ENCODE measurements at regions not wholly inside any gene's neighbourhood (a gene's known extent, or its start where the extent isn't known, plus 50 kb on each side); places are given as distances from the start of the nearest gene placed in this dataset.

DNA sequence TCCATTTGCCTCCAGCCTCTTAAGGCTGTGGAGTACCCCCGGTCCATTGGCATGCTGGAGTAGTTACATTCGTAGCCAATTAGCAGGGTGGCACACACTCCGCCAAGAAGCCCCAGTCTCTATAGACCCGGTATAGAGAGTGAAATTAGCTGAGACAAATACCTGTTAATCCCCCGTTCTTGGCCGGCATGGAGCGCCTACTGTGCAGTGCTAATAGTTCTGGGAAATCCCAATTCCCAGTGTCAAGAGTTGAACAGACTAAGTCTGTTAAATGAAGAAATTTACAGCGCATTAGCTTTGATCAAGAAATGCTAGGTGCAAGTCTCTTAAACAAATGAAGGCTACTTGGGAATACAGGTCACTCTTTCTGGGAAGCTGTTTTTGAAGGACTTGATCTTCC is 127.8 kb upstream of the ARX start:
- H3K4me3 ChIP-seq, result no peak overlapping the region
- intact Hi-C loops (cut with DNase I), result loop anchor here (5.0 to 10.0 kb wide), 3 partner anchors 466 to 1059 kb away; no protein-coding TSS in a partner anchor
- no peaks in the 10 kb centered on the region for H3K36me3 ChIP-seq
- no peaks in the 10 kb centered on the region for H3K4me1 ChIP-seq
- no peaks in the 10 kb centered on the region for H3K9me3 ChIP-seq
- no peak overlapping the region for H3K27ac ChIP-seq
- TF ChIP-seq, protein P1, sequence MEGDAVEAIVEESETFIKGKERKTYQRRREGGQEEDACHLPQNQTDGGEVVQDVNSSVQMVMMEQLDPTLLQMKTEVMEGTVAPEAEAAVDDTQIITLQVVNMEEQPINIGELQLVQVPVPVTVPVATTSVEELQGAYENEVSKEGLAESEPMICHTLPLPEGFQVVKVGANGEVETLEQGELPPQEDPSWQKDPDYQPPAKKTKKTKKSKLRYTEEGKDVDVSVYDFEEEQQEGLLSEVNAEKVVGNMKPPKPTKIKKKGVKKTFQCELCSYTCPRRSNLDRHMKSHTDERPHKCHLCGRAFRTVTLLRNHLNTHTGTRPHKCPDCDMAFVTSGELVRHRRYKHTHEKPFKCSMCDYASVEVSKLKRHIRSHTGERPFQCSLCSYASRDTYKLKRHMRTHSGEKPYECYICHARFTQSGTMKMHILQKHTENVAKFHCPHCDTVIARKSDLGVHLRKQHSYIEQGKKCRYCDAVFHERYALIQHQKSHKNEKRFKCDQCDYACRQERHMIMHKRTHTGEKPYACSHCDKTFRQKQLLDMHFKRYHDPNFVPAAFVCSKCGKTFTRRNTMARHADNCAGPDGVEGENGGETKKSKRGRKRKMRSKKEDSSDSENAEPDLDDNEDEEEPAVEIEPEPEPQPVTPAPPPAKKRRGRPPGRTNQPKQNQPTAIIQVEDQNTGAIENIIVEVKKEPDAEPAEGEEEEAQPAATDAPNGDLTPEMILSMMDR (IDR thresholded peaks at IDR 0.05), result no peak
- DNase-seq (ENCODE audit: low spot score in 2 of 2), result no peak
- H3K27me3 ChIP-seq, result no peaks in the 10 kb centered on the region

GRCh38 chrX:25141684-25142083 is 125.9 kb upstream of the ARX start:
- Histone ChIP-seq H3K36me3 (no peaks in the 10 kb centered on the region), H3K27ac (no peak overlapping the region), H3K4me1 (no peaks in the 10 kb centered on the region), H3K9me3 (no peaks in the 10 kb centered on the region), H3K27me3 (no peaks in the 10 kb centered on the region), H3K4me3 (no peak overlapping the region)
- TF ChIP-seq, protein P1 (IDR thresholded peaks at IDR 0.05), result no peak
- intact Hi-C loops (cut with DNase I), result loop anchor here (5.0 to 10.0 kb wide), 3 partner anchors 464 to 1057 kb away; no protein-coding TSS in a partner anchor
- no peak for DNase-seq (ENCODE audit: low spot score in 2 of 2)

DNA sequence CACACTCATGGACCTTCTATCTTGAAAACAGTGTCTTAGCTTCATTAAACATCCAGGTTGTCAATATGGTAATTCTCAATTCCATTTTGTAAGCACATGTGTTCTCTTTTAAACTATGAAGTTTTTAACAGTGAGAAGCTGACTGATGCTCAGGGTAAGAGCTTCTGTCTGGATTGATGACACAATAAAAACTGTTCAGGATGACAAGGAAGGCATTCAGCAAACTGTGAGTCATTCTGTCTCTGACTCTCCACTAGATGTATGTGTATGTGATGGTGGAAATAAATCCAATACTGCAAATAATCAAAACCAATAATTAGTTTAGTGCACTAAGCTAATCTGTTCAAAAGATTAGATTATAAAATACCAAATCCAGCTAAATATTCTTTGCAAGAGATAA is 115.3 kb upstream of the ARX start:
- no peaks in the 10 kb centered on the region for H3K9me3 ChIP-seq
- intact Hi-C loops (cut with DNase I), result no loop called here

DNA sequence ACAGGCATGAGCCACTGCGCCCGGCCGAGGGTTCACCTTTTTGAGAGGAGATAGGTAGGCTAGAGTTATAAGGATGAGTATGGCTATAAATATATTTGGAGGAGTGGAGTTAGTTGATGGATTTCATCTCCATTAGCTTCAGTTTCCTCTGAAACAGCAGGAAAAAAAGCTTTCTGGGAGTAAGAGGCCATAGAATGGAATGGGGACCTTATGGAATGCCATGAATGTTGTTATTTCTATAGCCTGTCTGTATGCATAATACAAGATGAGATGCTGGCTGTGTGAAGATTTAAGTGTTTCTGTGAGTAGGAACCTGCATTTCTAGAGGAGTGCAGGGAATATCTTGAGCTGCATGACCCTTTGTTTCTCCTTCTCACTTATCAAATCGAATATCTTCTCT is 114.9 kb upstream of the ARX start:
- no peak for DNase-seq (ENCODE audit: low spot score in 2 of 2)
- TF ChIP-seq, protein P1 (IDR thresholded peaks at IDR 0.05), result no peak
- Histone ChIP-seq H3K9me3 (no peaks in the 10 kb centered on the region), H3K4me3 (no peak overlapping the region), H3K4me1 (no peaks in the 10 kb centered on the region), H3K27me3 (no peaks in the 10 kb centered on the region), H3K36me3 (no peaks in the 10 kb centered on the region), H3K27ac (no peak overlapping the region)
- intact Hi-C loops (cut with DNase I), result no loop called here

More for the DNA sequence above, 115.3 kb upstream of the ARX start:
- Histone ChIP-seq H3K27ac (no peak overlapping the region), H3K27me3 (no peaks in the 10 kb centered on the region), H3K4me3 (no peak overlapping the region), H3K4me1 (no peaks in the 10 kb centered on the region), H3K36me3 (no peaks in the 10 kb centered on the region)
- TF ChIP-seq, protein P1 (IDR thresholded peaks at IDR 0.05), result no peak
- no peak for DNase-seq (ENCODE audit: low spot score in 2 of 2)

- H3K4me3 ChIP-seq, result no peak overlapping the region
- TF ChIP-seq, protein P1 (IDR thresholded peaks at IDR 0.05), result no peak
- intact Hi-C loops (cut with DNase I), result no loop called here
- H3K9me3 ChIP-seq, result no peaks in the 10 kb centered on the region
- H3K4me1 ChIP-seq, result no peaks in the 10 kb centered on the region
- H3K27ac ChIP-seq, result no peak overlapping the region
- no peaks in the 10 kb centered on the region for H3K27me3 ChIP-seq
- H3K36me3 ChIP-seq, result no peaks in the 10 kb centered on the region
- no peak for DNase-seq (ENCODE audit: low spot score in 2 of 2)
Measured at GRCh38 chrX:25125483-25125882, 109.7 kb upstream of the ARX start.

GRCh38 chrX:25124391-25124790 is 108.6 kb upstream of the ARX start:
- Histone ChIP-seq H3K27ac (no peak overlapping the region), H3K27me3 (no peaks in the 10 kb centered on the region), H3K4me1 (no peaks in the 10 kb centered on the region), H3K4me3 (no peak overlapping the region), H3K9me3 (no peaks in the 10 kb centered on the region), H3K36me3 (no peaks in the 10 kb centered on the region)
- DNase-seq (ENCODE audit: low spot score in 2 of 2), result no peak
- intact Hi-C loops (cut with DNase I), result no loop called here
- TF ChIP-seq, protein P1 (IDR thresholded peaks at IDR 0.05), result no peak

All from ascending aorta (tissue), 2 donors.